NCI-H1436 (cell line): ENCODE measurements at regions not wholly inside any gene's neighbourhood (a gene's known extent, or its start where the extent isn't known, plus 50 kb on each side); places are given as distances from the start of the nearest gene placed in this dataset.
"Not testable (repeated sequence)": the region's sequence is repeated elsewhere in the genome, so short reads cannot be mapped to it uniquely, and the experiment has no call there.

Experiments
- DNase-seq: peaks from one replicate; lab custom pipeline; 2025; lab: John Stamatoyannopoulos, UW

DNA sequence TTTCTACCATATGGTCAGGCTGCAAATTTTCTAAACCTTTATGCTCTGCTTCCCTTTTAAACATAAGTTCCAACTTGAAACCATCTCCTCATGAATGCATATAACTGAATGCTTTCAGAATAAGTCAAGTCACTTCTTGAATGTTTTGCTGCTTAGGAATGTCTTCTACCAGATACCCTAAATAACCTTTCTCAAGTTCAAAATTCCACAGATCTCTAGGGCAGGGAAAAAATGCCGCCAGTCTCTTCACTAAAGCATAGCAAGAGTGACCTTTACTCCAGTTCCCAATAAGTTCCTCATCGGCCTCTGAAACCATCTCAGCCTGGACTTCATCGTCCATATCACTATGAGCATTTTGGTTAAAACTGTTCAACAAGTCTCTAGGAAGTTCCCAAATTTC, 1011.2 kb upstream of the CITED2 start:
- no peak for DNase-seq

DNA sequence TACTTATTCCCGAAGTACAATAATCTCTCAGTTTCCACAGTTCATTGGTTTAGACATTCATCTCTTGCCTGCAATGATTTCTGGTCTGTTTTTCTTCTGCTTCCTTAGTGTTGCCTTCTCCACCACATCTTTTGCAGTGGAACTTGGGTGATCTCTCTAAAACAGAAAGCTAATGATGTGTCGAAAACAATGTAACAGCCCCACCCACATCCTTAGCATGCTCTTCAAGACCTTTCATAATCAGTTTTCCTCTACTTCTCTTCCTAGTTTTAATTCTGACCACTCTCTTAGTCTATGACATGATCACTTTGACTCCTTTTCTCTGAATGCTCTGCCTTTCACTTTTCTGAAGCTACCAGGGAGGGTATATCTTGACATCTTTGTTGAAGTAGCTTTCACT, 1007.9 kb upstream of the CITED2 start:
- no peak for DNase-seq

DNA sequence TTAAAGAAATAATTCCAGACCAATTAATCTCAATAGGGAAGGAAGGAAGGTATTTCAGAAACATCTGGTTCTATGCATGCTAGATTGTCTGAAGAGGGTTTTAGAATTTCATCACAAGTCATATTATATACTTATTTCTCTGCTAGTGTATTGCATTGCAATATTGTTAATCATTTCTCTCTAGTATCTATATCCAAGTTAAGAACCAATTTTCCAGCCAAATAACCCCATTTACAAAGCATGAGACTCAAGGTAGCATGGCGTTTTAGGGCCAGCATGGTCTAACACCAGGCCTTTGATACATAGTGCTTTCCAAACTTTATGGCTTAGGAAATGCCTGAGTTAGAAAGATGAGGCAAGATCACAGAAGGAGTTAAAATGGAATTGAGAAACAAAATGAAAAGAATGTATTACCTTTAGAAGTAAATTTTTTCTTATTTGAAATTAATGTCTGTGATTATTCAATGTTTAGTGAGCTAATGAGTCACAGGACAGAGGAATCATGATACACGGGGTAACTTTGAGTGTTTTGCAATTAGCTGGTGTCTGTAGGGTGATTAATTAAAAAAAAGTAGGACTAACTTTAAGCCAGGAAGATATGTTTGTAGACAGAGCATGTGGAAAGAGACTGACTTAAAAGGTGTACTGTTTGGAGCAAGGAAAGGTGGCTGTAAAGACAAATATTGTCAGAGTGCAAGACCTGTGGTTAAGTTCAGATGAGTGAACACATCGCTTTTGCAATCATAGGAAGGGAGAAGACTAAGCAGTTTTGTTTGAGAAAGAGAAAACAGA, 1006.2 kb upstream of the CITED2 start:
- no peak for DNase-seq

DNA sequence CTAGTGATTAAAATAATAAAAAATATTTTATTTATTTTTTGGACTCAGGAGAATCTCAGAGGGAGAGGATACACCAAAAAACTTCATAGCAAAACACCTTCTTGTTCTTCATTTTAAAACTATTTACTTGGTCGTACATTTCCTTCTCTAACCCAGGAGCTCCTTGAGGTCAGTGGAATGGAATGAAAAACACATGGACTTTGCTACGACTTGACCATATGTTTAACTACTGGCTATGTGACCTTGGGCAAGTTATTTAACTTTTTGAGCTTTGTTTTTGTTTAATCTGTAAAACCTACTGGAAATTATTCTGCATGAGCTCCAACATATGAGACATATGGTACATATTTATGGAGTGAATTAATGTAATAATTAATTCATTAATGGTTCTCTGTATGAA, 1005.5 kb upstream of the CITED2 start:
- no peak for DNase-seq

DNA sequence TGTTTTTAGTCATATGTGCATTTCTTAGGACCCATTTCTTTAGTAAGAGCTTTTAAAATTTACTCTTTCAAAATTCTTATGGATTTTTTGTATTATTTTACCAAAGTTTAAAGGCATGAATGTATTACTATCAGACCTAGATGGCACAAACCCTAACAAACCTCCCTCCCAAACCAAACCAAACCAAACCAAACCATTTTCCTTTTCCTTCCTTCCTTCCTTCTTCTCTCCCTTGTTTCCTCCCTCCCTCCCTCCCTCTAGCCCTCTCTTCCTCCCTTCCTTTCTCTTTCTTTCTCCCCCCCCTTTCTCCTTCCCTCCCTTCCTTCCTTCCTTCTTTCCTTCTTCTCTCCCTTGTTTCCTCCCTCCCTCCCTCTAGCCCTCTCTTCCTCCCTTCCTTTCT, 1001.8 kb upstream of the CITED2 start:
- no peak for DNase-seq

DNA sequence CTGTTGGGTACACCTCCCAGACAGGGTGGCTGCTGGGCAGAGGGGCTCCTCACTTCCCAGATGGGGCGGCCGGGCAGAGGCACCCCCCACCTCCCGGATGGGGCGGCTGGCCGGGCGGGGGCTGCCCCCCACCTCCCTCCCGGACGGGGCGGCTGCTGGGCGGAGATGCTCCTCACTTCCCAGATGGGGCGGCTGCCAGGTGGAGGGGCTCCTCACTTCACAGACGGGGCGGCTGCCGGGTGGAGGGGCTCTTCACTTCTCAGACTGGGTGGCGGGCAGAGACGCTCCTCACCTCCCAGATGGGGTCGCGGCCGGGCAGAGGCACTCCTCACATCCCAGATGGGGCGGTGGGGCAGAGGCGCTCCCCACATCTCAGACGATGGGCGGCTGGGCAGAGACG, 999.3 kb upstream of the CITED2 start:
- DNase-seq = not testable (repeated sequence)

DNA sequence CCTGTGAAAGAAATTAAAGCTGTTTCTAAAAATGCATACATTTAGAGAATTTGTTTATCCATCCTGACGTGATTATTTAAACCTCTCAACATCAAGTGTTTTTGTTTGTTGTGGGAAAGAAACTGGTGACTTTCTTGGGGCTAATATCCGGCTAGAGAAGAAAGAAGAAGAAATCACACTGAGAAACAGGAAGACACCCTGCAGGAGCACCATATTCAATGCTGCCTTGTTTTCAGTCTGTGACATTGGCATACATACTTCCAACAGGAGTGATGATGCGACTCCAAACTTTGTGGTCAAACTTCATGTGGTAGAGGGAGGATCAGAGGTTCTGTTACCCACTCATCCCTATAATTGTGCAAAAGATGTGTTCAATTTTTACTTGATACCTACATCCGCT, 997.6 kb upstream of the CITED2 start:
- DNase-seq = no peak

DNA sequence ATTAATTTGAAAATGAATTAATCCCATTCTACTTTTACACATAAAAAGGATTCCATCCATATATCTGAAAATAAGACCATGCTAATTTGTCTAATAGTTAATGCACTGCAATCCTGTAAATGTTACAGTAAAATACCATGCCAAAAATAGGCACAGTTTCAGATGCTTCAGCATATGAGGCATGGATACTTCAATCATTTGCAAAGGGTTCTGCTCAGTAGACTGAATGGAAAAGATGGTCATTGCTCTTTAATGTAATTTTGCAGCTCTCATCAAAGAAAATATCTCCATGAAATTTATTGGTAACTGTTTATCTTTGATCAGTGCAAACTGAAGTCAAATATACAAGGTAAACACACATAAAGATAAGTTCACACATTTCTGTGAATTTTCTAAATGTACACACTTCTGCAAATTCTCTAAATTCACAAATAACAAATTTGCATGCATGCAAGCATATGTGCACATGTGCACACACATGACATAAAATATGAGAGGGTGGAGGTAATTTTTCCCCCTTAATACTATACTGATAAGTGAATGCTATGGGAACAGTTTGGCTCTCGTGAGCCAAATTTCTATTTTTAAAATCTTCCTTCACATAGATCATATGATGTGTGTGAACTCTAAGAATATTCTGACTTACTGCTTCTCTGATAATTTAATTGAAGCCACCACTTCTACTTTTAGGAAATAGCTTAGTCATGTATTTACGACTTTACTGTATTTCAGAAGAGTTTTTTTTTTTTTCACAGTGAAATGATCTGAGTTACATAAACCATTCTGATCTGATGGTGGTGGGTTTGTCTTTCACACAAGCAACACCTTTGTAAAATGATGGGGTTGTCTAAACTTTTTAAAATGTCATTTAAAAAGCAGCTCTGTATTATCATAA, 996.8 kb upstream of the CITED2 start:
- no peak for DNase-seq

DNA sequence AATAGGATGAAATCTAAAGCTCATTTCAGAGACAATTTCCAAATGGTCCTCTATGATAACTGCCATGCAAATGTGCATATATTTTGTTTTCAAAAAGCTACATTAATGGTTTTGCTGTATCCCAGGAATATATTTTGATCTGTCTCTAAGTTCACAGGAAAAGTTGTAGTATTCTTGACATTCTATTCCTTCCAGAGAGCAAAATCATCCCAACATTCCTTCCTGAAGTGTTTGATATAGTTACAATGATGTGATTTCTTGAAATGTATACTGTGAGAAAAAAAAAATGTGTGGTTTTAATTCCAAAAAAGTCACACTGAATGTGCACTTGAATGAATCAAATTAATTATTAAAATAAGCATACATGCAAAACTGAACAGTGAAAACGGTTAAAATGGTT, 996.0 kb upstream of the CITED2 start:
- DNase-seq = no peak

DNA sequence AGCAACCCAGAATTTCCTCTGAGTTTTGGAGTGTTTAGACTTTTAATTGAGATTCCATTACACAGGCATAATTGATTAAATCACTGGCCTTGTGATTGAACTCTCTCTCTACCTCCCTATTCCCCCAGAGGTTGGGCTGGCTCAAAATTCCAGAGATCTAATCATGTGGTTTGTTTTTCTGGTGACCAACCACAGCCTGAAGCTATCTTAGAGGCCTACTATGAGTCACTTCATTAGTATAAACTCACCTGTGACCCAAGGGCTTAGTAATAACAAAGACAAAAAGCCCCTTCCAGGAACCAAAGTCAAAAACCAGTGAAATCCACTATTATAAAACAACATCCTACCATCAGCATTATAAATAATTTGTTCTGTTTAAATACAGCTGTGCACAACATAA, 992.5 kb upstream of the CITED2 start:
- DNase-seq = no peak

DNA sequence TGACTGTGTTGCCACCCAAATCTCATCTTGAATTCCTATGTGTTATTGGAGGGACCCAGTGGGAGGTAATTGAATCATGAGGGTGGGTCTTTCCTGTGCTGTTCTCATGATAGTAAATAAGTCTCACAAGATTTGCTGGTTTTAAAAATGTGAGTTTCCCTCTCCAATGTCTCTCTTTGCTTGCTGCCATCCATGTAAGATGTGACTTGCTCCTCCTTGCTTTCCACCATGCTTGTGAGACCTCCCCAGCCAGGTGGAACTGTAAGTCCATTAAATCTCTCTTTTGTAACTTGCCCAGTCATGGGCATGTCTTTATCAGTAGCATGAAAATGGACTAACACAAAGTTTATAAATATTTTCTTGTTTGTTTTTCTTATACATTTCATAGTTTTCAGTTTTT, 990.5 kb upstream of the CITED2 start:
- DNase-seq = no peak

DNA sequence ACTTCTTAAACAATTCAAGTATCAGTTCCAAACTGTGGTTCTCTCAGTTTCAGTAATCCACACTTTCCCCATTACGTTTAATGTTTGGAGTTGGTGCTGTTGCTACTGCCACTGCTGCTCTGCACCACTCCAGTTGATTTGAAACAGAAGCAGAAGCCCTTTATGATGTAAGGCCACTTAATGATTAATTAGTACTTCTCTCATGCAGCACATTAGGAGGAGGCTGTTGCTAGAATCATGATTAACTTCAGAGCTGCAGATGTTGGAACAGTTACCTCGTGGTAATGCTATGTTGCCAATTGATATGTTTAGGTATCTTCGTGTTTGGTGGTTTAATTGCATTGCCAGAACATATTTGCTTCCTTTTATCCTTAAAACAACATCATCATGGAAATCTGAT, 986.2 kb upstream of the CITED2 start:
- DNase-seq = no peak

DNA sequence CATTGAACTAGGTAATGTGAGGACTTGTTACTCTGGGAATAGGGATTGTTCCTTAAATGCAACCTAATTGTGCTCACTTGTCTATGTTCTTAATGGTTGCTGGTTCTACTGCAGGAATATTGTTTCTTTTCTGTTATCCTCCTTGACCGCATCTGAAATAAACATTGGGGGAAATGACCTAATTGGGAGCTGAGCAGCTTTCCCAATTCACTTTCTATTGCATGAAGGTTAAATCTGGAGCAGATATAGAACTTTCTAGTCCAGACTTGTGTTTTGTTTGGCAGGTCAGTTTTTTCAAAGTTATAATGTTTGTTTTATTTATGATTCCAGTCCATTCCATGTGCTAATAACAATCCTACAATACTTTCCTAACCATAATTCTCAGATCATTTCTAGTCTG, 981.0 kb upstream of the CITED2 start:
- no peak for DNase-seq

DNA sequence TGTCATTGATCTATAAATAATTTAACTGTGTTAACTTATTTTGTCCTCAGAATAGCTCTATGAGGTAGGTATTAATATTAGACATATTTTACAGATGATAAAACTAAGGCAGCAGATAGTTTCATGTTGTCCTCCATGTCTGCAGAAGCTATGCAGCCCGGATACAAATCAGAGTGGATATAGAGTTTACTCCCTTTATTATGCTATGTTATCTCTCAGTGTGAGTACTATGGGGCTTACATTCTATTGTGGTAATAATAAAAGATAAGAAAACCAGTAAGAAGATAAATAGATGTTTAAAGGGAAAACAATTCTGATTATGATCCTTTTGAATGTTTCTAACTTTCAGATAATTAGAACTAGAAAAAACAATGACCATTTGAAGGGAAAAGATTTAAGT, 979.8 kb upstream of the CITED2 start:
- no peak for DNase-seq

DNA sequence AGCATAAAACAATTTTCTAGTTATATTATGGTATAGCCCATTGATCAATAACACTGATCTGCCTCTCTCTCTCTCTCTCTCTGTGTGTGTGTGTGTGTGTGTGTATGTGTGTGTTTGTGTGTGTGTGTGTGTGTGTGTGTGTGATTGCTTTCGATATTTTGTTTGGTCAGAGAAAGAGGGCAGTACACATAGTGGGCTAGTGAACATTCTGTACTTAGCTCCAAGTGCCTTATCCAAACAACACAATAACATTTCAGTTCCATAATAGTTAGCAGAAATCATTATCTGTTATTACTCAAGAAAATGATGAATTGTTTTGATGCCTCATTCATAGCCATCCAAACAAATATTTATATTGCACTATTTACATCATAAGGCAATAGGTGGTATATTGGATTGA, 979.1 kb upstream of the CITED2 start:
- DNase-seq = no peak

DNA sequence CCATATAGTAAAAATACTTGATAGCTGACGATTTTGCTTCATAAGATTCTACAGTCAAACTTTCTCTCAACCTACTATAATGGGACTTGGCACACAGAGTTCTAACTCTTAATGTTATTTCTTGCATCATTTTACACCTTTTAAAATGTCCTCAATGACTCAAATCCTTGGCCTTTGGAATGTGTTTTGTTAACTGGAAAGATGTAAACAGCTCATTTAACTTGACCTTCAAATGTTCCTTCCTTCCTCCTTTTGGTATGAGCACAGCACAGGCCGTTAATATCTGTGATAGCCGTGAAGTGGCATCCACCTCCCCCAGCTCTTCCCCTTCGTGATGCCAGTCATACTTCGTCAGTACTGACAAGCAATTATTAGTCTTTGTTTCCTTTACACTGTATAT, 972.0 kb upstream of the CITED2 start:
- no peak for DNase-seq

DNA sequence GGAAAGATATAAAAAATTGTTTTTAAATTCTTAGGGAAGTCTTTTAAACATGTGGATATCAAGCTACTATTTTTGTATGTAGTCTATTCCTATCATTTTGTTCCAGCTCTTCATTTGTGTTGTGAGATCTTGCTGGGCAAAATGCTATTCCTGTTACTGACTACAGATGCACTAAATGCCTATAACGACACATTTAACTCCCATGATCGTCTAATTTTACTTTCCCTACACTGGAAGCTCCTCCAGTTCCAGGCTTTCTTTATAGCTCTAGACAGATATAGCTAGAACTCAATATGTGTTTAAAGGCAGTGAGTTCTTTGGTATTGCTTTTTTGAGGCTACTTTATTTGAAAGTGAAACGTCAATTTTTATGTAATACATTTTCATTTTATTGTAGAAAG, 971.5 kb upstream of the CITED2 start:
- no peak for DNase-seq

DNA sequence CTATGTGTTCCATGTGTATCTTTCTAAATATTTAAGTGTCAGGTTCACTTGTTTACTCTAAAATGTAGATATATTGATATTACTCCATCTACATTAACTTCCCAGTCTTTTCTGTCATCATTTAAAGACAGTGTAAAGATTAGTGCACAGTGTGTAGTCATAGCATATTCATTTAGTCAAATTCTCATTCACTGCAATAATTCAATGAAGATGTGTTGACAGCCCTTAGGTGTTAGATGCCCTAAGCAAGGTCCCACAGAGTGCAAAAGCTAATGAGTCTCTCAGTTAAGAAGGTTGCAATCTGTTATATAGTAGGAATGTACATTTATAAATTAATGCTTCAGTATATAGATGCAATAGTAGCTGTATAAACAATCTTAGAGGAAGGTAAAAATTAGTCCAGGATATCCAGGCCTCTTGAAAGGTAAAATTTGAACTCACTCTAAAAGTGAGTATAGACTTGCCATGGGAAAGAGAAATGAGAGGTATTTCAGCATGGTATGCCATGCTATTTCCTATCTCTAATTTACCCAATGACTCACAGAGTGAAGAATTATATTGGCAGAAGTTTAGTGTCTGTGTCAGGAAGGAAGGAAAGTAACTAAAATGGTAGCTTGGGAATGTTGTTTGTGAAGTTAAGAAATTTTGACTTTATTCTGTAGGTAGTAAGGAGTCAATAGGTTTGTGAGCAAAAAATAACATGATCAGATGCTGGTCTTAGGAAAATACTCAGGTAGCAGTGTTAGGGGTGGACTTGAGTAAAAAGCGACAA, 969.9 kb upstream of the CITED2 start:
- DNase-seq = no peak

DNA sequence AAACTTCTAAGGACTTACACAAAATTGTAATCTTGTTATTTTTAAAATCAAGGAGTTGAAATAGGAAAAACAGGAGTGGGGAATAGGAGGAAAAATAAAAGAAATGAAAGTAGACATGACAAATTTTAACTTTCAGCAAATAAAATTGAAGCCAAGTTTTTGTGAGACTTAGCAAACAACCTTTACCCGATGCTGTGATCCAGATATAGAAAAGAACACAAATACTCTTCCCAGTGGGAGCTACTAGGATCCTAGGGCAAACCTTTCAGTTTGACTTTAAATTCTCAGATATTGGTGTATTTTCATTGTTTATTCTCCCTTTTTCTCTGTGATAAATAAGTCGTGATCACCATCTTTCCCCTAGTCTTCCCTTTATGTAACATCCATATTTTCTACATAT, 968.7 kb upstream of the CITED2 start:
- no peak for DNase-seq

DNA sequence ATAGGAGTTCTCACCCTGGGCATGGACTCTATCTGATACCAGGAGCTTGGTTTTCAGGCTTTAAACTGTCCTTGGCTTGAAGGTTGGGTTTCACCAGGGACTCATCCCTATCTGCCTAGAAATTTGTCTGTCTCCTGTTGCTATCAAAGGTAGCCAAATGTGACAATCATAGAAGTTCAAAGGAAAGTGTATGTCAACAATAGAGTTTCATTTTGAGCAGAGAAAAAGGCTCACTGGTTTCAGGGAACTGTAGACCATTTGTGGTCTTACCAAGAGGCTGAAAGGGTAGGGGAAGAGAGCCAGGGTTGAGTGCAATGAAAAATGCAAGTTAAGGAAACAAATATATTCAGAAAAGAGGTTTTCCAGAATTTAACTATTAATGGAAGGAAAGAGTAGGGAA, 966.8 kb upstream of the CITED2 start:
- DNase-seq = no peak

DNA sequence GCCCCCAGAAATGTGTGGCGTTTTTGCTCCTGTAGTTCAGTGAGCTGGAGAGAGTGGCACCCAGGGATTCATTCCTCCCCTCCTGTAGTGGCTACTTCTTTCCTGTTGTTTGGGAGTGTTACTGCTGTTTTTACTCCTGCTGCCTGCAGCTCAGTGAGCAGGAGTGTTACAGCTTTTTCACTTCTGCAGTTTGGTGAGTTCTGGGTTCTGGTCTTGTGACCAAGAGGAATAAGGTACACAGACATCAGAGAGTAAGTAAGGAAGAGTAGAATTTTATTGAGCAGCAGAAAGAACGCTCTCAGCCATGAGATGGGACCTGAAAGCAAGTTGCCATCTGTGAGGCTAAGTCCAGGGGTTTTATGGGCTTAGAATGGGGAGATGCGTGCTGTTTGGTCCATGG, 966.3 kb upstream of the CITED2 start:
- no peak for DNase-seq

DNA sequence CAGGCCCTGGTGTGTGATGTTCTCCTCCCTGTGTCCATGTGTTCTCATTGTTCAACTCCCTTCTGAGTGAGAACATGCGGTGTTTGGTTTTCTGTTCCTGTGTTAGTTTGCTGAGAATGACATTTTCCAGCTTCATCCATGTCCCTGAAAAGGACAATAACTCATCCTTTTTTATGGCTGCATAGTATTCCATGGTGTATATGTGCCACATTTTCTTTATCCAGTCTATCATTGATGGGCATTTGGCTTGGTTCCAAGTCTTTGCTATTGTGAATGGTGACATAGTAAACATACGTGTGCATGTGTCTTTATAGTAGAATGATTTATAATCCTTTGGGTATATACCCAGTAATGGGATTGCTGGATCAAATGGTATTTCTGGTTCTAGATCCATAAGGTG, 964.6 kb upstream of the CITED2 start:
- not testable (repeated sequence) for DNase-seq

DNA sequence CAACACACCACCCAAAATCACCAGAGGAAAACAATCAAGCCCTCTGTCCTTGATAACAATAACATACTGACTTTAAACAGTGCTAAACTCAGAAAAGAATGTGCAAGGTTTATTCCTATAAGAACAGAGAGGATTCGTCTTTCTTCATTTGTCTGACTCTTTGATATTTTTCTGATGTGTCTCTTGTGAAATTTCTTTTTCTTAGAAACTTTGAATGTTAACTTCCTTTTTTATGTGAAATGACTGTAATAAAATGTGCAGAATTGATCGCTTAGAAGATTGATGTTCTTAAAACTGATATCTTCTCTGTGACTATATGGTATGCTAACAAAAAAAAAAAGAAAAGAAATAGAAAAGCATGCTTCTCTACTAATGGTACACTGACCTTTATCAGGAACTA, 947.4 kb upstream of the CITED2 start:
- DNase-seq = no peak
